Mucosa of stomach (tissue), 1 donor: ENCODE measurements at regions not wholly inside any gene's neighbourhood (a gene's known extent, or its start where the extent isn't known, plus 50 kb on each side); places are given as distances from the start of the nearest gene placed in this dataset.
"Not testable (repeated sequence)": the region's sequence is repeated elsewhere in the genome, so short reads cannot be mapped to it uniquely, and the experiment has no call there.

Experiments used
- H3K27me3 ChIP-seq: one replicate; pipeline ENCODE4 v1.7.0; 2013; ENCODE audit warnings: mild to moderate bottlenecking, low read length; ENCODE audit not compliant: control insufficient read depth, insufficient read depth
- H3K36me3 ChIP-seq: one replicate; pipeline ENCODE4 v1.7.0; 2013; ENCODE audit warnings: low read length; ENCODE audit not compliant: control insufficient read depth, insufficient read depth
- H3K4me1 ChIP-seq: one replicate; pipeline ENCODE4 v1.7.0; 2013; ENCODE audit warnings: mild to moderate bottlenecking, low read length; ENCODE audit not compliant: control insufficient read depth, insufficient read depth
- H3K4me3 ChIP-seq: one replicate; pipeline ENCODE4 v1.7.0; 2013; ENCODE audit warnings: low read length
- H3K9ac ChIP-seq: one replicate; pipeline ENCODE4 v1.7.0; 2013; ENCODE audit warnings: mild to moderate bottlenecking, low read length, moderate library complexity
- H3K9me3 ChIP-seq: one replicate; pipeline ENCODE4 v1.7.0; 2013; ENCODE audit warnings: mild to moderate bottlenecking, low read length, moderate library complexity; ENCODE audit not compliant: control insufficient read depth
- donor health status: Pancreatic carcinoma.

DNA sequence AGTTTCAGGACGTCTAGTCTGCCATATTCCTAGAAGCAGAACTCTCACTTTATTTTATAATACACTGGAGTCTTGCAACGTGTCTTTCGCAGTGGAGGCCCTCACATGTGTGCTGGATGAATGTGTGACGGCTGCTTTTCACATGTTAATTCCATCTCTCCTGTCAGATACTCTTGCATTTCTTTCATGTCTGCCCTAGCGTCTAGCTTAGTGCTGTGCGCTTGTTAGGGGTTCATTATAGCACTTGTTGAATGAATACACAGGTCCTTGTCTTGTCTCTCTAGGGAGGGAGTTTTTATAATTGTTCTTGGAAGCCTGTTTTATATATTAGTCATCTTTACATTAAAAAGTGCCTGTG, 94.4 kb downstream of the MAP3K8 start:
- H3K4me3 ChIP-seq, result no peak overlapping the region
- H3K4me1 ChIP-seq, result peaks cover 7% of the 10 kb centered on the region
- no peaks in the 10 kb centered on the region for H3K36me3 ChIP-seq
- no peaks in the 10 kb centered on the region for H3K27me3 ChIP-seq
- no peak overlapping the region for H3K9ac ChIP-seq
- no peaks in the 10 kb centered on the region for H3K9me3 ChIP-seq

DNA sequence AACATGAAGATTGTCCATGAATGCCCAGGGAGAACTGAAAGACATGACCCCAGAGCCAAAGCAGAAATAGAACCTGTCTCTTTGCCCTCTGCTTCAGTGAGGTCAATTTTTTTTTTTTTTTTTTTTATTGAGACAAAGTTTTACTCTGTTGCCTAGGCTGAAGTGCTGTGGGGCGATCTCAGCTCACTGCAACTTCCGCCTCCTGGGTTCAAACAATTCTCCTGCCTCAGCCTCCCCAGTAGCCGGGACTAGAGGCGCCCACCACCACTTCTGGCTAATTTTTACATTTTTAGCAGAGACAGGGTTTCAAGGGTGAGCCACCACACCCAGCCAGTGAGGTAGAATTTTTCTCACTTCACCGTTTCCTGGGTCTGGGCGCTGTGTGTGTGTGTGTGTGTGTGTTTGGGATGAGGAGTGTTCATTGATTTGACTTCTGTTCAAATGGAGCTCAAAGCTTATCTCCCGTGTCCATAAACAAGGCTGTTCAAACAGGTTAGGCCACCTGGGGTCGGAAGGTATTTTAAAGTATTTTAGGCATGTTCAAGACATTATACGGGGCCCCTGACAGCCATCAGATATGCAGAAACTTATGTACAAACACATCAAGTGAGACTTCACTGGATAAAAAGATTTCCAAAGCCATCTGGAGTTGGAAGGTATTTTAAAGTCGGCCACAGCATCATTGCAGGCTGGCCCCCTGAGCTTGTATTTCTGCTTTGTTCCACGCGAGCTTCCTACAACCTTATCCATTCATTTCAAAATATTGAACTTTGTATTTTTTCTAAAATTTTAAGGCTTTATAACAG, 93.8 kb downstream of the MAP3K8 start:
- Histone ChIP-seq H3K4me3 (no peak overlapping the region), H3K4me1 (peaks cover 7% of the 10 kb centered on the region), H3K36me3 (no peaks in the 10 kb centered on the region), H3K27me3 (no peaks in the 10 kb centered on the region), H3K9me3 (no peaks in the 10 kb centered on the region), H3K9ac (no peak overlapping the region)

DNA sequence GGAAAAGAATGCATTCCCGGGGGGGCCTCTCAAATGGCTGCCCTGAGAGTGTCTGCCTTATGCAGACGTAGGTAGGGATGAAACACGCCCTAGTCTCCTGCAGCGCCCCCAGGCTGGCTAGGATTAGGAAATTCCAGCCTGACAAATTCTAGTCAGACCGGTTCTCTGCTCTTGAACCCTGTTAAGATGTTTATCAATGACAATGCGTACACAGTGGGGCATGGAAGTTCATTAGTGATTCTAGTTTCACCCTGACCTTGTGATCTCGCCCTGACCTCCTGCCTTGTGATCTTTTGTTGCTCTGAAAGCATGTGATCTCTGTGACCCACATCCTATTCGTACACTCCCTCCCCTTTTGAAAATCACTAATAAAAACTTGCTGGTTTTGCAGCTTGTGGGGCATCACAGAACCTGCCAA, 88.7 kb downstream of the MAP3K8 start:
- not testable (repeated sequence) for H3K9ac ChIP-seq, H3K4me1 ChIP-seq

DNA sequence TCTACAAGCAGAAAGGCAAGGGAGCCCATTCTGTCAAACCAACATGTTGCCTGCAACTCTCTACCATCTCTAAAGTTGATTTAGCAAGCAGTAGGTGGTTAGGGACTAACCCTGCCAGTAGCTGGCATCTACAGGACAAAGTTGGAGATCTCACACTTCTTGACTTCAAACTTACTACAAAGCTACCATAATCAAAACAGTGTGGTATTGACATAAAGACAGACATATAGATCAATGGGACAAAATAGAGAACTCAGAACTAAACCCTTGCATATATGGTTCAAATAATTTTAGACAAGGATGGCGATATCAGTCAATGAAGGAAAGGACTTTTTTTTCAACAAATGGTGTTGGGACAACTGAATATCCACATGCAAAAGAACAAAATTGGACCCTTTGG, 84.9 kb downstream of the MAP3K8 start:
- Histone ChIP-seq H3K9ac (no peak overlapping the region), H3K4me3 (no peak overlapping the region), H3K9me3 (no peaks in the 10 kb centered on the region), H3K4me1 (no peaks in the 10 kb centered on the region), H3K36me3 (no peaks in the 10 kb centered on the region), H3K27me3 (no peaks in the 10 kb centered on the region)

More for the DNA sequence above, 88.7 kb downstream of the MAP3K8 start:
- H3K27me3 ChIP-seq, H3K36me3 ChIP-seq, H3K4me3 ChIP-seq, H3K9me3 ChIP-seq: not testable (repeated sequence)
